ENCODE measurements at regions not wholly inside any gene's neighbourhood (a gene's known extent, or its start where the extent isn't known, plus 50 kb on each side); places are given as distances from the start of the nearest gene placed in this dataset.

DNA sequence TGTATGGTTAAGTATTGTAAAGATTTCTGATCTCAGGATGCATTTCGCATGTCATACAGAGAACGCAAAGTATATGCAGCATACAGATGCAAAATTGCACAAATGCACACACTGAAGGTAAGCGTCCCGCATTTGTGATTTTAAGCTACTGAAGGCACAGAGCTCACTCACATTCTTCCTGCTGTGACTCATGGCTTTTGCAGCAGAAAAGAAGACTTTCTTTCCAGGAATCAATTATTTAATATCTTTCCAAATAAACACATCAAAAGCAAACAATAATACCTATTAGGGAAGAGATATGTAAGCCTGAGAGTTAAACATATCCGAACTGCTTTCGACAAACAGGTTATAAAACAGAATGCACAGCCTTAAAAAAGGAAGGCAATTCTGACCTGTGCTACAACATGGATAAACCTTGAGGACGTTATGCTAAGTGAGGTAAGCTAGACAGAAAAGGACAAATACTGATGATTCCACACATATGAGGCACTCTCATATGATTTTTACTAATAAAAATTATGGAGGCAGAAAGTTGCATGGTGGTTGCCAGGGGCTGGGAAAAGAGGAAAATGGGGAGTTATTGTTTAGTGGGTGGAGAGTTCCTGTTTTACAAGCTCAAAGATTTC, 109.0 kb downstream of the TFAP2A start:
- DNase-seq (ENCODE audit: low read depth, low spot score), result no peak

- no peak for DNase-seq (ENCODE audit: low read depth, low spot score)
Observed at GRCh38 chr6:10303608-10304506, 111.0 kb downstream of the TFAP2A start.

- no peak for DNase-seq (ENCODE audit: low read depth, low spot score)
Observed at GRCh38 chr6:10302566-10303235, 112.2 kb downstream of the TFAP2A start.

- DNase-seq (ENCODE audit: low read depth, low spot score), result no peak
Observed at GRCh38 chr6:10300071-10300470, 114.8 kb downstream of the TFAP2A start.

DNA sequence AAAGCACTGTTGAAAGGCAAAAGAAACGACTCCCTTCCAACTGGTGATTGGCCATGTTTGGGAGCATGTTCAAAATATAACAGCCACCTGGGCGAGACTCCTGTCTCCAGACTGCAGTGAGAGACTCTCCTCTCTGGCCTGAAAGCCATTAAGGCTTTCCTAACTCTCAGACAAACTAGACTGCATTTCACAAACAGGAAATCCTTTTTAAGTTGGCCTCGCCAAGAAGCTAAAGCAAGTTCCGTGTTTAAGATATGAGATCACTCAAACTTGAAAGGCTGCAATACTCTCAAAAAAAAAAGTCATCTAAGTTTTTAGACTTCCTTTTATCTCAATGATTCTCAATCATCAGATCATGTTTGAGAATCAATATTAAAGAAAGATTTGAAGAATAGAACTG, 117.0 kb downstream of the TFAP2A start:
- no peak for DNase-seq (ENCODE audit: low read depth, low spot score)

DNA sequence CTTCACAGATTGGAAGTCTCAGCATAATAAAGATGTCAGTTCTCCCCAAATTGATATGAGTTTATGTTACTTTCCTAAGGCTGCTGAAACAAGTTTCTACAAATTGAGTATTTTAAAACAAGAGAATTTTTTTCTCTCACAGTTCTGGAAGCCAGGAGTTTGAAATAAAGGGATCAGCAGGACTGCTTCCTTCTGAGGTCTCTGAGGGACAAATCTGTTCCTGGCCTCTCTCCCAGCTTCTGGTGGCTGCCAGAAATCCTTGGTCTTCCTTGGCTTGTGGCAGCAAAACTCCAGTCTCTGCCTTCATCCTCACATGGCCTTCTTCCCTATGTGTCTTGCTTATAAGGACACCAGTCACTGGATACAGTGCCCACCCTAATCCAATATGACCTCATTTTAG, 136.1 kb downstream of the TFAP2A start:
- no peak for DNase-seq (ENCODE audit: low read depth, low spot score)

DNA sequence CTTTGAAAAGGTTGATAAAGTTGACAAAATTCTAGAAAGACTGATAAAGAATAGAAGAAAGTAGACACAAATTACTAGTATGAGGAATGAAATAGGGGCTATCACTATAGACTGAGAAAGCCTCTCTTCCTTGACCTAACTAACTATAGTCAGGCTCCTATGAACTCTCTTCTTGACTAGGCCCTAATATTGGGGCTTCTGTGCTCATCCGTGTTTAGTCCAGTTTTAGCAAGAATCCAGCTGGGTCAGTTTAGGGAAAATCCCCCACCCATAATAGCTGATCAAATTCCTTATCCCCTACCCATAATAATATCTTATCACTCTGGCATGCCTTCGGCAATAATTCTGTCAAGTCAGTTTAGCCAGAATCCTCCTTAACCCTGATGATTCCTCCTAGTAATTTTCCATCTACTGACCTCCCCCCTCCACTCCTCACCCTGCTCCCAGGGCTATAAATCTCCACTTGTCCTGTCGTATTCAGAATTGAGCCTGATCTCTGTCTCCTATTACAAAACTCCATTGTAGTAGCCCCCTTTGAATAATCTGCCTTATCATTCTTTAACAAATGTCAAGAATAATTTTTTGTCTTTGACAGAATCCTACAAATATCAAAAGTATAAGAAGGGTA, 138.1 kb downstream of the TFAP2A start:
- no peak for DNase-seq (ENCODE audit: low read depth, low spot score)

GRCh38 chr6:10276106-10276505, 138.8 kb downstream of the TFAP2A start:
- no peak for DNase-seq (ENCODE audit: low read depth, low spot score)

DNA sequence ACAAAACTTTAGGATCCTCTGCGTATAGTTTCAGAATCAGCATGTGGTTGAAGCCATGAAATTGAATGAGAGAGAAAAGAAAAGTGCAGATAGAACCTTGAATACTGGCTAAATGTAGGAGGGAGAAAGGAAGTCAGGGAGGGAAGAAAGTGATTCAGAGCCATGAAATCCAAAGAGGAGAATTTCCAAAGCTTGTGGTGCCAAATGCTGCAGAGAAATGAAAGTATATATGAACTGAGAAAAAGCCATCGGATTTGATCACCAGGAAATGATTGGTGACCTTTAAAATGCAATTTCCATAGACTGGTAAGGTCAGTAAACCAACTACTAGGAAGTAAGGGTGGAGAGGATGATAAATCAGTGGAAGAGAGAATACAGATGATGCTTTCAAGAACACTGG, 142.3 kb downstream of the TFAP2A start:
- DNase-seq (ENCODE audit: low read depth, low spot score), result no peak

DNA sequence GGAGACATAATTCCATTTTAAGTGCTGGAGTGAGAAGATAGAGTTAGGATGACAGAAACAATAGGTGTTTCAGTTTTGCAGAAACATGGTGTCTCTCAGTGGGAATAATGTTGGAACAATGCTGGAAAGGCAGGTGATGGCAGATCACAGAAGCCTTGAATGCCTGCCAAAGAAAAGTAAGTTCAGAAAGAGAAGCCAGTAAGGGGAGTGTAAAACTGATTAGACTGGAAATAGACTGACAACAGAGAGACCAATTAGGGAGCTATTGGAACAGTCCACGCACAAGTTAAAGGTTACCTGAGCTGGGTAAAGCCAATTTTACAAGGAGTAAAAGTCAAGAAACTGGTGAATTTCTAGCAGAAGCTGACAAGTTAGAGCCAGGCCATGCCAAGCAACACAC, 142.9 kb downstream of the TFAP2A start:
- no peak for DNase-seq (ENCODE audit: low read depth, low spot score)

DNA sequence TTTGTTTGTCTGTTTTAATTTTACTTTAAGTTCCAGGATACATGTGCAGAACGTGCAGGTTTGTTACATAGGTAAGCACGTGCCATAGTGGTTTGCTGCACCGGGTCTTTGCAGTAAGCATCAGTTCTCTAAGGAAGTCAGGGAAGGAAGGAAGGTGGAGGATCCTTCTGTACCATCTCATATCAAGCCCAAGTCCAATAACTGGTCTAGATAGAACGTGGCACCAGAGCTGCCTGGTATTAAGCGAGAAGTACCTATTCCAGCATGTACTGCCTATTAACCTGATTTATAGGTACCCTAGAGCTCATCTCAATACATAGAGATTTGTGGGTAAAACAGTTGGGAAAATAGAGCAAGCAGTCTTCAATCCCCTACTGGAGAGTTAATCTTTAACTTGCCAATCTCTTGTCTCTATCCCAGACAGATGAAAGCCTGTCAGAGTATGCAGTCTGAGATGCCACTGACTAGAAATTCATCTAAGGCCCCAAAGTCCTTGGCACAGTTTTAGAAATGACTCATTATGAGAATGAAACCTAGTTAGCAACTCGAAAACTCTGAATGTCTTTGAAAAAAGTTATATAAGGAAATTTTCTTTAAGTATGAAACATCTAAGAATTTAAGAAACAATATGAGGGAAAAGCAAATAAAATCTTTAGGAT, 144.9 kb downstream of the TFAP2A start:
- no peak for DNase-seq (ENCODE audit: low read depth, low spot score)

DNA sequence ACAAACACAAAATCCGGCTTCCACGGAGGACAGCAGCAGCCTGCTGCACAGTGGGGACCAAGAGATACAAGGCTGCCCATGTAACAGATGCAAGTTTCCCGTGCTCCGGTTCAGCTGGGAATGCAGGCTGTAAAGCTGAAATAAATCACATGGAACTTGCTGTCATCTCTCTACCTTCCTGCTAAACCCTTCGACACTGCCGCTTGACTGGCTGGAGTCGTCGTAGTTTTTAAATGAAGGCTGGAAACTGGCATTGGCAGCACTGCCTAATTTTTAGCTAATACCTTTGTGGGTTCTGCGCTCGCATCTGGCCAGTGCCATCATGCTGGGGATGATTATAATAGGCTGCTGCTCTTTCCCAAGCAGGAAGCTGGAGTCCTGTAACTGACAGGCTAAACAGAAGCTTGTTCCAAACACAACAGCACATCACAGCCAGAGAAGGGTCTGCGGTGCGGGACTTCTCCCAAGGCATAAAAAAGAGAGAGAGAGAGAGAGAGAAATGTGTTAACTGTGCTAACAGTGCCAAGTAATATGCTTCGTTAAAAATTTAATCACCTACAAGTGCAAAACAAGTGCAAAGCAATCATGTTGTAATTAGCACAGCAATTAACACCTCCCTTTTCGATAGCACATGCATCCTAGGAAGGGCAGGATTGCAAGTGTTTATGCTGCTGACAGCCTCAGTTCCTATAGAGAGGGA, 146.1 kb downstream of the TFAP2A start:
- no peak for DNase-seq (ENCODE audit: low read depth, low spot score)

DNA sequence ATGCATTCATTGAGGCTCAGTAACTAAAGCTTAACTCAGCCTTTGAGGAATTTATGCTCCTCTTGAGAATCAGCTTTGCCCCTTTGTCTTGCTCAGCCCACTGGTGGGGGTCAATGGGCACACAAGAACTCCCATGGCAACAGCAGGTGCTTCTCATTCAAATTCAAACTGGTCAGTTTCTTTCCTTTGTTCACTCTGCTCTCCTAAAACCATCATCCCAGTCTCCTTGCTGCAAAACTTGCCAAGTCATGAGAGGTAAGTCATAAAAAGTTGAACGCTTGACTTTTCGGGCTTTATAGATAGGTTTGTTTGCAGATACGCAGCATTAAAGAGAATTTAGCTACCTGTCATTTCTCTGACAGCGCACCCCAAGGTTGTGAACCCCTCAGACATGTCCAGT, 146.8 kb downstream of the TFAP2A start:
- DNase-seq (ENCODE audit: low read depth, low spot score), result no peak

GRCh38 chr6:10266462-10266861, 148.4 kb downstream of the TFAP2A start:
- DNase-seq (ENCODE audit: low read depth, low spot score), result no peak

DNA sequence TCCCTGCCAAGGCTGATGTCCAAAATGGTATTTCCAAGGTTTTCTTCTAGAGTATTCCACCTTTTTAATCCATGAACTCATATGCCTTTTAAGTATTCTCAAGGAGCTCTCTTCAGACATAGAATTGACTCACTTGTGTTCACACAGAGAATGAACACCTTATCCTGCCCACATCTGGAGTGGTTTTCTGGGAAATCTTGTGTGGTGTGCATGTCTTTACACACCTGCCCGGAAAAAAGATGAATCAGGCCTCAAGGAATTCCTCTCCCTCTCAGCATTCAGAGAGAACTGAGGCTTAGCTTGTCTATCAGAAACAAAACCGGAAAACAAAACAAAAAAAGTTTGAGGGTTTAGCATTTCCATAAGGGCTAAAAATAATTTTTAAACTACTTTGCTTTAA, 148.8 kb downstream of the TFAP2A start:
- DNase-seq (ENCODE audit: low read depth, low spot score), result no peak

GRCh38 chr6:10262505-10262904, 152.4 kb downstream of the TFAP2A start:
- no peak for DNase-seq (ENCODE audit: low read depth, low spot score)

- no peak for DNase-seq (ENCODE audit: low read depth, low spot score)
Observed at GRCh38 chr6:10259671-10260070, 155.2 kb downstream of the TFAP2A start.

GRCh38 chr6:10258341-10258740, 156.5 kb downstream of the TFAP2A start:
- no peak for DNase-seq (ENCODE audit: low read depth, low spot score)

- no peak for DNase-seq (ENCODE audit: low read depth, low spot score)
Observed at GRCh38 chr6:10256113-10256690, 158.7 kb downstream of the TFAP2A start.

GRCh38 chr6:10250655-10251220, 164.1 kb downstream of the TFAP2A start:
- no peak for DNase-seq (ENCODE audit: low read depth, low spot score)
